H7 (cell line): ENCODE measurements at regions not wholly inside any gene's neighbourhood (a gene's known extent, or its start where the extent isn't known, plus 50 kb on each side); places are given as distances from the start of the nearest gene placed in this dataset.
"Not testable (repeated sequence)": the region's sequence is repeated elsewhere in the genome, so short reads cannot be mapped to it uniquely, and the experiment has no call there.

Experiments used
- DNase-seq: peaks from one replicate; pipeline ENCODE4 v3.0.0; 2012
- H3K27me3 ChIP-seq: 2 replicates; pipeline ENCODE4 v1.6.0; 2011; ENCODE audit warnings: mild to moderate bottlenecking, low read length; ENCODE audit not compliant: control insufficient read depth, insufficient read depth
- H3K36me3 ChIP-seq: replicated peaks from 2 replicates; pipeline ENCODE4 v1.5.1; 2011; ENCODE audit warnings: low read length; ENCODE audit not compliant: control insufficient read depth, insufficient read depth
- H3K4me3 ChIP-seq: 2 replicates; pipeline ENCODE4 v1.5.1; 2011; ENCODE audit warnings: low read depth, mild to moderate bottlenecking, control low read depth, low read length, moderate library complexity; ENCODE audit not compliant: insufficient read depth

GRCh38 chr2:207334624-207335371 is 169.1 kb upstream of the KLF7 start:
- DNase-seq: peak; percentile 70
- Histone ChIP-seq H3K4me3 (peak overlapping the region; percentile 5; the same call in 1 of the 2 replicates), H3K27me3 (no peaks in the 10 kb centered on the region), H3K36me3 (no peaks in the 10 kb centered on the region)

GRCh38 chr2:207337234-207338219 is 171.8 kb upstream of the KLF7 start:
- no peak for DNase-seq
- H3K4me3 ChIP-seq: no peak overlapping the region
- no peaks in the 10 kb centered on the region for H3K36me3 ChIP-seq
- H3K27me3 ChIP-seq: no peaks in the 10 kb centered on the region

- Histone ChIP-seq H3K4me3 (no peak overlapping the region), H3K27me3 (no peaks in the 10 kb centered on the region), H3K36me3 (no peaks in the 10 kb centered on the region)
- DNase-seq: no peak
Measured at GRCh38 chr2:207338220-207338607, 172.5 kb upstream of the KLF7 start.

- Histone ChIP-seq H3K27me3 (no peaks in the 10 kb centered on the region), H3K36me3 (no peaks in the 10 kb centered on the region), H3K4me3 (no peak overlapping the region)
- no peak for DNase-seq
Measured at GRCh38 chr2:207338610-207339009, 172.9 kb upstream of the KLF7 start.

GRCh38 chr2:207341112-207341750 is 175.5 kb upstream of the KLF7 start:
- DNase-seq: no peak

GRCh38 chr2:207341804-207342203 is 176.1 kb upstream of the KLF7 start:
- no peak for DNase-seq
- Histone ChIP-seq H3K4me3 (no peak overlapping the region), H3K27me3 (no peaks in the 10 kb centered on the region), H3K36me3 (no peaks in the 10 kb centered on the region)

More at GRCh38 chr2:207341112-207341750, 175.5 kb upstream of the KLF7 start:
- Histone ChIP-seq H3K4me3 (no peak overlapping the region), H3K36me3 (no peaks in the 10 kb centered on the region), H3K27me3 (no peaks in the 10 kb centered on the region)

- H3K4me3 ChIP-seq, DNase-seq, H3K27me3 ChIP-seq, H3K36me3 ChIP-seq: not testable (repeated sequence)
Measured at GRCh38 chr2:207344596-207345394, 179.0 kb upstream of the KLF7 start.

GRCh38 chr2:207351171-207351570 is 178.6 kb upstream of the CREB1 start:
- Histone ChIP-seq H3K27me3 (no peaks in the 10 kb centered on the region), H3K36me3 (no peaks in the 10 kb centered on the region), H3K4me3 (no peak overlapping the region)
- no peak for DNase-seq

- H3K36me3 ChIP-seq: no peaks in the 10 kb centered on the region
- no peaks in the 10 kb centered on the region for H3K27me3 ChIP-seq
- H3K4me3 ChIP-seq: no peak overlapping the region
- DNase-seq: peak; percentile 26
Measured at GRCh38 chr2:207352978-207353671, 176.6 kb upstream of the CREB1 start.

GRCh38 chr2:207353836-207354235 is 175.9 kb upstream of the CREB1 start:
- Histone ChIP-seq H3K27me3 (no peaks in the 10 kb centered on the region), H3K36me3 (no peaks in the 10 kb centered on the region), H3K4me3 (no peak overlapping the region)
- DNase-seq: no peak

GRCh38 chr2:207354462-207354861 is 175.3 kb upstream of the CREB1 start:
- no peak overlapping the region for H3K4me3 ChIP-seq
- no peak for DNase-seq
- no peaks in the 10 kb centered on the region for H3K36me3 ChIP-seq
- H3K27me3 ChIP-seq: no peaks in the 10 kb centered on the region

GRCh38 chr2:207356567-207356966 is 173.2 kb upstream of the CREB1 start:
- no peak for DNase-seq
- no peak overlapping the region for H3K4me3 ChIP-seq
- H3K36me3 ChIP-seq: no peaks in the 10 kb centered on the region
- no peaks in the 10 kb centered on the region for H3K27me3 ChIP-seq

- DNase-seq: no peak
- Histone ChIP-seq H3K36me3 (no peaks in the 10 kb centered on the region), H3K27me3 (no peaks in the 10 kb centered on the region), H3K4me3 (no peak overlapping the region)
Measured at GRCh38 chr2:207357216-207357615, 172.5 kb upstream of the CREB1 start.
